NCI-H2227 (cell line): ENCODE measurements at regions not wholly inside any gene's neighbourhood (a gene's known extent, or its start where the extent isn't known, plus 50 kb on each side); places are given as distances from the start of the nearest gene placed in this dataset.
A peak's percentile ranks its signal among the peaks of the same experiment; 100 is the strongest.
"Not testable (repeated sequence)": the region's sequence is repeated elsewhere in the genome, so short reads cannot be mapped to it uniquely, and the experiment has no call there.

ENCODE experiments used
- DNase-seq: peaks from one replicate; lab custom pipeline; 2025; ENCODE audit not compliant: unreplicated experiment; lab: John Stamatoyannopoulos, UW

DNA sequence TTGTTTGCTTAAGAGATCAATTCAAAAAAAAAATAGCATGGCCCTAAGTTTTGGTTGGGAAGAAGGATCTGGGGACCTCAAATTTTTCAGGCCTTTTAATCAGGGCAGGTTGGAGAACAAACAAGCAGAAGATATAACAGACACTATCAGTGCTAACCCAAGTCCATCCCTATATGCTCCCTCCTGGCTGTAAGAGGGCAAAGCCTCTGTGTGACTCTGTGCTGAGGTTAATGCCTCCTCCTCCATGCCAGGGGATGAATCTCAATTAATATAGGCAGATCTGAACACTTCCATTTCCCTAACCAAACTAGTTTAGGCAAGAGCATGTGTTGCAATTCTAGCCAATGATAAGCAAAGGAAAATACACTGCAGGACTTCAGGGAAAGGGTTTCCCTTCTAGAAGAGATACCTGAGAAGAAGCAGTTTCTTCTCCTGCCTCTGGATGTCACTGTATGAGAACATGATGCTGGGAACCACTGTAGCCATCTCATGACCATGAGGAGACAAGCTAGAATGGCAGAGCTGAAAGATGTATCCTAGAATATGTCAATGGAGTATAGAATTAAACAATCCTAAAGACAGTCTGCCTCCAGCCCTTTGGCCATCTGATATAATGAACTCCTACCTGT, 76.0 kb downstream of the CHD9NB start:
- no peak for DNase-seq

DNA sequence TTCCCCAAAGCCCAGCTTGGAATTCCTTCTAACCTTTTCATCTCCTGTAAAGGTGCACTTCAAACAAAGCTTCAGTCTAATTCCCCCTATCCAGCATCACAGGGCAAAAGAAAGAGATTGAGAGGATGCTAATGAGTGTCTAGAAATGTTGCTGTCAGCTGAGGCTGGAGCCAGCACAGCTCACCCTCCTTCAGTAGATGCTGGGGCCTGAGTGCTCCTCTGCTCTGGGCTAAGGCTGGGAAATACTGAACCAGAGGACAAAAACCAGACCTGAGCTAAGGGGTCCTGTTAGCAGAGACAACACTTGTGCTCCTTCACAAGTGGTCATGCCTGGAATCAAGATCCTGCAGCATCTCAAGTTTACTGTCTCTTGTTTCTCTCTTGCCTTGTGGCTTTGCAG, 85.0 kb downstream of the CHD9NB start:
- no peak for DNase-seq

DNA sequence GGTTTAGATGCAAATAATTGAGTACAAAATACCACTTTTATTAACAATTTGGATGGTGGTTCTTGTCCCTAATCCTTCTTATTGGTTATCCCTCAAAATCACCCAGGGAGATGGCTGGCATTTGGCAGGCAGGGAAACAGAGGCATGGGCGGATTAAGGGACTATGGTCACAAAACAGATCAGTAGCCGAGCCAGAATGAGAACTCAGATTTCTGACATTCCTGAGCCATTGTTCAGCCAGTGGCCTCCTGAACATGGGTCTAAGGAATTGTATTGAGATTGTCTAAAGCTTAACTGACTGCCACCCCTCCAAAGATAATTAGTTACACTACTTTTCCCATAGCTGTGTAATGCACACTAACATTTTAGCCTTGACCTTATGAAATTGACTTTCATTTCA, 88.4 kb downstream of the CHD9NB start:
- no peak for DNase-seq

DNA sequence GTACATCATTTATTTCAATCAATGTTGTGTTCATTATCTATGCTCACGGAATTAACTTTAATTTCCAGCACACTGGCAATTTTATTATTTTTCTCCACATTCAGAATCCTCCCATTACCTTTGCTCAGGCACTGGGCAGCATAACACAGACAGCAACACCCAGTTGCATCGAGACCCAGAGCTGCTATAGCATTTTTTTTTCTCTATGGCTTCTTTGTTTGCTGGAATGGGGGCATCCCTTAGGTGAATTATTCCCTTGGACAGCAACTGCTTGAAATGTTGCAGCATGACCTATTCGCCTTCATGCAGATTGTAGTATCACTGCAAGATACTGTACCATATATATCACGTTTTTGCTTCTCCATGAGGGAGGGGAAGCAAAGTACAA, 88.8 kb downstream of the CHD9NB start:
- no peak for DNase-seq

DNA sequence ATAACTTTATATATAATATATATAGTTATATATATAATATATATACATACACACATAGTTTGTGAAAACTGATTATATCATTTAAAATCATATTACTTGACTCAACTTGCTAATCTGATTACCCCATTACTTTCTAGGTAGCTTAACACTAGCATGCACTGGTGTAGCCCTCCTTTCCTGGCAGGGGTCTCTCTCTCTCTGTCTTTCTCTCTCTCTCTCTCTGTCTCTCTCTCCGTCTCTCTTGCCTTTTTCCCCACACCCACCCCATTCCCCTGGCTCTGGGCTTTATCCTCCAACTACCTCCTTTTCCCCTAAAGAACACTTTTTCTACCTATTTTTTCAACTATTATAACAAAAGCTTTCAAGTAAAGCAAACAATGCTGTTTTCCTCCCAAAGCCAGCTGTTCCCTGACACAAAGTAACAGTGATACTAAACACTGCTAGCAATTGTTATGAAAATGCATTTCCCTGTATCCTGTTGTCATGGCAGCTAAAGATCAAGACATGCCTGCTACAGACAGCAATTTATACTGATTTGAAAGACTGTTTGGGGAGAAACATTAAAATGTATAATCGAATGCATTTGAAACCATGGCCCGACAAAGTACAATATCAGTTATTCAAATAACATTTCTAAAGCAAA, 89.4 kb downstream of the CHD9NB start:
- peak; percentile 29 for DNase-seq

DNA sequence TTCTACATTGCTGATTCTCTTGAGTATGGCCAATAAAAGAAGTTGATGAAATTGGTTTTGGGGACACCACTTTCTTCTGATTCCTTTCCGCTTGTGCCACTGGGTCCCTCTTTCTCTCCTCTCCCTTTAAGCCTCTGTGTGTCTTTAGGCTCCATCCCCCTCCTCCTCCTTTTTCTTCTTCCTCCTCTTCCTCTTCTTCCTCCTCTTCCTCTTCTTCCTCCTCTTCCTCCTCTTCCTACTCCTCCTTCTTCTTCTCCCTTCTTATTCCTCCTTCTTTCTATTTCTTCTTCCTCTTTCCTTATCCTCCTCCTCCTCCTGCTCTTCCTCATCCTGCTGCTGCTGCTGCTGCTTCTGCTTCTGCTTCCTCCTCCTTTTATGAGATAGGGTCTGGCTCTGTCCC, 93.7 kb downstream of the CHD9NB start:
- DNase-seq: no peak

DNA sequence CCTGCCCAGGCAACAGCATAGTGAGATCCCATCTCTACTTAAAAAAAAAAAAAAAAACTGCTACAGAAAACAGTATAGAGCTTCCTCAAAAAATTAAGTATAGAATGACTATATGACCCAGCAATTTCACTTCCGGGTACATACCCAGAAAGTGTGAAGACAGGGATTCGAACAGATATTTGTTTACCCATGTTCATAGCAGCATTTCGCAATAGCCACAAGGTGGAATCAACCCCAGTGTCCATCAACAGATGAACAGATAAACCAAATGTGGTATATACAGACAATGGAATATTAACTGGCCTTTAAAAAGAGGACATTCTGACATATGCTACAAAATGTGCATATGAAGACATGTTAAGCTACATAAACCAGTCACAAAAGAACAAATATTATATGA, 95.5 kb downstream of the CHD9NB start:
- DNase-seq: no peak

DNA sequence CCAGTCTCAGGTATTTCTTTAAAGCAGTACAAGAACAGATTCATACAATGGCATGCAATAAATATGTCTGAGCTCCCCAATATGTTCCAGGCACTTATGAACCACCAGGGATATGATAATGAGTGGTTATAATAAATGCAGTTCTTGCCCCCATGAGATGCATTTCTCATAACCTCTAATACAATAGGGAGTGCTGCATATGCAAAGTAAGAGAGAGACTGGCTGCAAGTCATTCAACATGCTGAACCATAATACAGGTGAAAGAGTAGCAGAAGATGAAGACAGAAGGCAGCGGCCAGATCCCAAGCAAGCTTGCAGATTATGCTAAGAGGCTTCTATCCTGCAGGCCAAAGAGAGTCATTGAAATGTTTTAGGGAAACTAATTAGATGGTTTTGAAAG, 96.7 kb downstream of the CHD9NB start:
- DNase-seq: no peak

DNA sequence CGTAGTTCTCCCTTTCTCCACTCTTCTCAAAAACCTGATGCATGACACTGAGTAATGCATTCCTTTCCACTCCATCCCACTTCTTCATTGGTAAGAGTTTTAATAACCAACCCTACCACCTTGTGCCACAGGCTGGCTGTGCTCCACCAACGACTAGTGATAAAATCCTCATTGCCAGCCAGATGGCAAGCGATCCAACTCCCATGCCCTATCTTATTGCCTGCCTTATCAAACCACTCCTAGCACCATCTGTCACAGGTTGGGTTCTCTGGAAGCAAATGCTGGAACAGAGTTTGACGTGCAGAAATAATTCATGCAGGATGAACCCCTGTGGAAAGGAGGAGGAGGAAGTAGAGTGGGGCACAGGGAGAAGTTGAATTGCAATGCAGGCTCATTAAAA, 99.5 kb downstream of the CHD9NB start:
- no peak for DNase-seq

DNA sequence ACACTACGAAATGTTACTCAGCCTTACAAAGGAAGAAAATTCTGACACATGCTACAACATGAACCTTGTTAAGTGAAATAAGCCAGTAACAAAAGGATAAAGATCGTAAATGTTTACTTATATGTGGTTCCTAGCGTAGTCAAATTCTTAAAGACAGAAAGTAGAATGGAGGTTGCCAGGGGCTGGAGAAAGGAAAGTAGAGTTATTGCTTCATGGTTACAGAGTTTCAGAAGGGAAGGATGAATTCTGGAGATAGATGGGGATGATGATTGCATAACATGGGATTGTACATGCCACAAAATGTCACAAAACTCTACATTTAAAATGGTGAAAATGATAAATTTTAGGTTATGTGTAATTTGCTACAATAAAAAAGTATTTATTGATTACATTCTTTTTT, 103.8 kb downstream of the CHD9NB start:
- no peak for DNase-seq

DNA sequence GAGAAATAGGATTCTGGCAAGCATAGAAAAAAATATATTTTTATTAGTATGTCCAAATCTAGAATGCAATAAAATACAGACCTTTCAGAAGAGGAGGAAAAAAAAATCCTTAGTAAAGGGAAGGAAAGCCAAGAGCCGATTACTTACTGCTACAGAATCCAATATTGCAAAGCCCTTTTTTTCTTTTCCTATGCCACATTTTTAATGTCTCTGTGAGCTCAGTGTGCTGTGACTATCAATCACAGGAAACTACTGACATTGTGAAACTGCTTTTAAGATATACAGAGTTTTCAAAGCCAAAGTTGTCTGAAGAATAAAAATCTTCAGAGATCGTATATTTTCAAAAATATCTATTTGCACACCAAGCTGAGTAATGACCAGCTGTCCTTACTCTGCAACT, 120.4 kb downstream of the CHD9NB start:
- DNase-seq: no peak

DNA sequence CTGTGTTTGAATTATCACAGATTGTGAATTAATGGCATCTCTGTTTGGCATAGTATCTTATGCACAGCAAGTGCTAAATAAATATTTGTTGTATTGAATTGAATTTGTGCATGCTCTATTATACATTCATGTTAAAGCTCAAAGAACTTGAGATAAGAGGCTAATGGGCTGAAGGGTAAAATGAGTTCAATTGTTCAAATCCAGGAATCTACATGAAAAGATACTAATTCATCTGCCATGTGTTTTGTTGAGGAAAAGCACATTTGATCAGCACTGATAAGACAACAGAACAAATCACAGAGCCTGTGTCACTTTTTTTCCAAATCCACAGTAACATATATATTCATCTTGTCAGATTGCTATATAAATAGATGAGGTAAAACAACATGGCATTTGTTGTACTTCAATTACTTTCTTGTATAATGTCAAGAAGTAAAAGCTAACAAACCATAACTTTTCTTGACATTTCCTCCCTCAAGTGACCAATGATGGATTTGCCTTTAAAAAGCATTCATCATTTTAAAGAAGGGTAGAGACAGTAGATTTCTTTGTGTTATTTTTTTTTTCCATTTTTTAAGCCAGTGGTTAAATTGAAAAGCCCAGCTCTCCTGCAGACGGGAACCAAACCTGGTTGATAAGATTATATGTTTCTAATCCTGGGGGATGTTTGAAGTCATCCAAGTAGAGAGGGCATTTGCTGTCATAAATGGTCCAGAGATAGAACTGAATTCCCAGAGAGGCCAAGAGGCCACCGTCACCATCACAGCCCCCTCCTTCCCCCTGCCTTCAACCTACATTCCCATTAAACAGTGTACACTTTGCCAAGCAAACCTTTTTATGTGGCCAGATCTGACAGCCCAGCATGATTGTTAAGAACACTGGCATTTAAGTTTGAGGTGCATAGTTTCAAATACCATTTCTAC, 123.0 kb downstream of the CHD9NB start:
- no peak for DNase-seq

DNA sequence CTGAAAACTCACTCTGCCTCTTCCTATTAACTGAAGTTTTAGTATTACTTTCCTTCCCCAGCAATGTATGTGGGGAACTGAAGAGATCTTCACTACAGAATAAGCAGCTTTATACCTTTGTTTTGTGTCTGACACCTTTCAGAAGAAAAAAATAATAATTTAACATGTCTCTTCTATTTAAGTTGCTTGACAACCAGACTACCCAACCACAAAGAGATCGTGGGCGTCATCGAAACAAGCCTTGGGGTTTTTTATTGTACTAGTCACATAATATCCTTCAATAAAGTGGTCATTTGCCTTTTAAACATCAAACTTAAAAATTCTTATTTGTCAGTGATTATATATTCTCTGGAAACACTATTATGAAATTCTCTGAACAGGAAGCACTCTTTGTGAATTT, 123.7 kb downstream of the CHD9NB start:
- no peak for DNase-seq

DNA sequence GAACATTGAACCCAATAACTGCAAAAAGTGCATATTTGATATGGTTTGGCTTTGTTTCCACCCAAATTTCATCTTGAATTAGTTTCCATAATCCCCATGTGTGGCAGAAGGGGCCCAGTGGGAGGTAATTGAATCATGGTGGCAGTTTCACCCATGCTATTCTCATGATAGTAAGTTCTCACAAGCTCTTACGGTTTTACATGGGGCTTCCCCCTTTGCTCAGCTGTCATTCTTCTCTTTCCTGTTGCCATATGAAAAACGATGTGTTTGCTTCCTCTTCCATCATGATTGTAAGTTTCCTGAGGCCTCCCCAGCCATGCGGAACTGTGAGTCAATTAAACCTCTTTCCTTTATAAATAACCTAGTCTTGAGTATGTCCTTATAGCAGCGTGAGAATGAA, 127.6 kb downstream of the CHD9NB start:
- no peak for DNase-seq

DNA sequence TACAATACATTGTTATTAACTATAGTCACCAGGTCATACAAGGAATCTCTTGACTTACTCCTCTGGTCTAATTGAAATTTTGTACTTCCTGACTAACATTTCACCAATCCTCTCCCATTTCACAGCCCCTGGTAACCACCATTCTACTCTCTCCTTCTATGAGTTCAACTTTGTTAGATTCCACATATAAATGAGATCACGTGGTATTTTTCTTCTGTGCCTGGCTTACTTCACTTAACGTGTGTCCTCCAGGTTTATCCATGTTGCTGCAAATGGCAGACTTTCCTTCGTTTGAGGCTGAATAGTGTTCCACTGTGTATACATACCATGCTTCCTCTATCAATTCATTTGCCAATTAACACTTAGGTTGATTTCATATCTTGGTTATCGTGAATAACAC, 128.5 kb downstream of the CHD9NB start:
- no peak for DNase-seq

DNA sequence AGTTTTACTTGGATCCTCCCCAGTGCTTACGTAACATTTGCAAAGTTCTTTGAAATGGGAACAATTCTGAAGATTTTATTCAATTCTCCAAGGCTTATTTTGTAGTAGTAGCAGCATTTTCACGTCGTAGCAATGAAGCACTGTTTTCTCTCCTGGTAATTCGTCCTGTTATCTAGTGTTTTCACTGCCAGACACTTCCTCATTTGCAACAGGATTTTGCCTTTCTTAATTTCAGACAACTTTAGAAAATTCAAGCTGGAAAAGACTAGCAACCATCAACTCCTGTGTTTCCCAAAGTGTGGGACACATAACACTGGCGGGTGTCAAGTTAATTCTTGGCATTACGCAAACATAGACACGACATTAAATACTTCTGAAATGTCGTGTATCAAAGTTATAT, 131.6 kb downstream of the CHD9NB start:
- no peak for DNase-seq

DNA sequence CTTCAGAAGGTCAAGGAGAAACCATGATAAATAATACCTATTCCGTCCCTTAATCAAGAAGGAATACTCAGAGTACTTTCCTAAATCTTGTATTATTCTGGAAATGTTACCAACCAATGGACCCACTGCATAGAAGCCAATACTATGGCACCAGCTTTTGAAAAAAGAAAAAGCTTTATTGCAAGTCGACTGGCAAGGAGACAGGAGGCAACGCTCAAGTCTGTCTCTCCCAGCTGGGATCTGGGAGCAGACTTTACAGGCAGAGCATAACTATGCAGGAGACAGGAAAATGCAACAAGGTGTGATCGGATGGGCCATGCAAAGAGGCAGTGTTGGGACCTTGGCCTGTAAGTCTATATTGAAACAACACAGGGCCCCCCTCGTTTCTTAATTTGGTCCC, 132.4 kb downstream of the CHD9NB start:
- DNase-seq: no peak

DNA sequence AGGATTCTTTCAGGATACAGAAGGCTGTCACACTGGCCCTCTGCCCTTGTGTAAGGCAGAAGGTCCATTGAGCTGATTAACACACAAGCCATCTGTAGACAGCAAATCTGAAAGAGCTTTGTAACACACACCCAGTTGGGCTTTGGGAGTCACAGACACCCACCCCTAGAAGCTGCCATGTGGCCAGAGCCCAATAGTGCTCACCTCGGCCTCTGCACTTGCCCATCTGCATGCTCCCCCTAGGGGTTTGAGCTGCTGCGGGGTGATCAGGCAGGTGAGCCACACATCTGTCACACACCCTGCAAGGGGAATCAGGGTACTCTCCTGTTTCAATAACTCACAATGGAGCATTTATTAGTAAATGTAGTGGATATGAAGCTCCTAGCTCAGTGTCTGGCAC, 138.3 kb downstream of the CHD9NB start:
- DNase-seq: no peak

DNA sequence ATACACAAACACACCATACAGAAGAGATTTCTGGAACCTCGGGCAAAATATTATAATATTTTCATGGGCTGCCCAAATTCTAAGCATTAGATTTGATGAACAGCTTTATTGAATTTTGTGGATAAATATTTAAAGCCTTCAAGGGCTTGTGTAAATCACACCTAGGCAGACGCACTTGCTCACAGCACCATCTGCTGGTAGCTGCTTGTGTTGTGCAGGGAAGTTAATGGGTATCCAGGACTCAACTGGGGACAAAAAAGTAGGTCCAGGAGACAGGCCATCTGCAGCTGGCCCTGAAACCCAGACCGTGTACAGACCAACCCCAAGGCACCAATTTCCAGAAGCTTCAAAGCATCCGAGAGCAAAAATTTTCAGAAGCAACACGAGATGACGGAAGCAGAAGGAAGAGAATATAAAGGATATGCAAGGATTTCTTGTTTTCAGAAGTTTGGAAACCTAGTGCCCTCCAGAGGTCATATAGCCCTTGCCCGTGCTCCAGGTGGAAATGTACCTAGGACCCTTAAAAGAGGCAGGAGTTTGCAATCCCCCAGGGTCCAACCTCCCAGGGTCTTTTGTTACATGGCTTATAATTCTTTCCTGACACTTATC, 140.0 kb downstream of the CHD9NB start:
- DNase-seq: peak; percentile 62

DNA sequence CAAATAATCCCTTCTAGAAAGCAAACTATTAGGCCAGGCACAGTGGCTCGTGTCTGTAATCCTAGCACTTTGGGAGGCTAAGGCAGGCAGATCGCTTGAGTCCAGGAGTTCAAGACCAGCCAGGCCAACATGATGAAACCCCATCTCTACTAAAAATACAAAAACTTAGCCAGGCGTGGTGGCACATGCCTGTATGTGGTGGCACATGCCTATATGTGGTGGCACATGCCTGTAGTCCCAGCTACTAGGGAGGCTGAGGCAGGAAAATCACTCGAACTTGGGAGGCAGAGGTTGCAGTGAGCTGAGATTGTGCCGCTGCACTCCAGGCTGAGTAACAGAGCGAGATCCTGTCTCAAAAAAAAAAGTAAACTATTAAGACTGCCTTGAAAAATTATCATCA, 144.6 kb downstream of the CHD9NB start:
- not testable (repeated sequence) for DNase-seq

DNA sequence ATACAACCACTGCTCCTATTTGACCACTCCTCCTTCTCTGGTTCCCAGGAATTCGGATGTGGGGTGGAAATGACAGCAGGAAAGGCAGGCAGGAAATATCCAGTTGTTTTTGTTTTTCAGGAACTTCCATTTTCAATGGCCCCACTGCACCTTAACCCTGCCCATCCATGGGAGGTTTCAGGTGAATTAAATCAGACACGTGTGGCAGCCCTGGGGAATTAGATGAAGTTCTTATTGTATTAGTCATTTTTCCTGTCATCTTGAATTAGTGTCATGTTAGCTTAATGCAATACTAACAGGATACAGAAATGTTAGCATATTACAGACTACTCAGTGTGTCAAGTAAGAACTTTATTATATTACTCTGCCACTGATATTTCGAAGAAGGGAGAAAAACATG, 146.4 kb downstream of the CHD9NB start:
- no peak for DNase-seq
